B cell (primary cell): ENCODE measurements at regions not wholly inside any gene's neighbourhood (a gene's known extent, or its start where the extent isn't known, plus 50 kb on each side); places are given as distances from the start of the nearest gene placed in this dataset.

Experiments used
- EZH2 ChIP-seq: IDR thresholded peaks from 2 replicates; pipeline ENCODE4 v1.6.1; 2012; ENCODE audit warnings: borderline replicate concordance, low read depth, mild to moderate bottlenecking, moderate library complexity, low read length; ENCODE audit not compliant: insufficient read depth, poor library complexity, severe bottlenecking
- TF ChIP-seq, protein P1 (sequence below): fragments of 200-600 bp; IDR thresholded peaks from one replicate; pipeline ENCODE4 v1.8.0; 2022; ENCODE audit warnings: antibody characterized with exemption, mild to moderate bottlenecking

DNA sequence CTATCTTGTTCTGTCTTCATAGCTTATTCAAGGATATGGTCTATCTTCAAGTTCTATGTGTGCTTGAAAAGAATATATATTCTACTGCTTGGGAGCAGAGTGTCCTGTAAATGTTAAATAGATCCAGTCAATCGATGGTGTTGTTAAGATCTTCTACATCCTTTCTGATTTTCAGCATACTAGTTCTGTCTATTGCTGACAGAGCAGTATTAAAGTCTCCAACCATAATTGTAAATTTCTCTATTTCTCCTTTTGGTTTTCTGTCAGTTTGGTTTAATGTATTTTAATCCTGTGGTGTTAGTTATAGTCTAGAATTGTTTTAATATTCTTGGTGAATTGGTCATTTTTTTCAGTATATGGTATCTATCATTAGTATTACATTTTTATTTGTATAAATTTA, 124.0 kb upstream of the COX7C start:
- TF ChIP-seq, protein P1, sequence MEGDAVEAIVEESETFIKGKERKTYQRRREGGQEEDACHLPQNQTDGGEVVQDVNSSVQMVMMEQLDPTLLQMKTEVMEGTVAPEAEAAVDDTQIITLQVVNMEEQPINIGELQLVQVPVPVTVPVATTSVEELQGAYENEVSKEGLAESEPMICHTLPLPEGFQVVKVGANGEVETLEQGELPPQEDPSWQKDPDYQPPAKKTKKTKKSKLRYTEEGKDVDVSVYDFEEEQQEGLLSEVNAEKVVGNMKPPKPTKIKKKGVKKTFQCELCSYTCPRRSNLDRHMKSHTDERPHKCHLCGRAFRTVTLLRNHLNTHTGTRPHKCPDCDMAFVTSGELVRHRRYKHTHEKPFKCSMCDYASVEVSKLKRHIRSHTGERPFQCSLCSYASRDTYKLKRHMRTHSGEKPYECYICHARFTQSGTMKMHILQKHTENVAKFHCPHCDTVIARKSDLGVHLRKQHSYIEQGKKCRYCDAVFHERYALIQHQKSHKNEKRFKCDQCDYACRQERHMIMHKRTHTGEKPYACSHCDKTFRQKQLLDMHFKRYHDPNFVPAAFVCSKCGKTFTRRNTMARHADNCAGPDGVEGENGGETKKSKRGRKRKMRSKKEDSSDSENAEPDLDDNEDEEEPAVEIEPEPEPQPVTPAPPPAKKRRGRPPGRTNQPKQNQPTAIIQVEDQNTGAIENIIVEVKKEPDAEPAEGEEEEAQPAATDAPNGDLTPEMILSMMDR = no peak
- no peak for TF ChIP-seq EZH2
